ENCODE measurements at regions not wholly inside any gene's neighbourhood (a gene's known extent, or its start where the extent isn't known, plus 50 kb on each side); places are given as distances from the start of the nearest gene placed in this dataset.
"Not testable (repeated sequence)": the region's sequence is repeated elsewhere in the genome, so short reads cannot be mapped to it uniquely, and the experiment has no call there.

- DNase-seq, result no peak
Observed at GRCh38 chr4:155473420-155474095, 96.8 kb upstream of the MAP9 start.

GRCh38 chr4:155468282-155468681 is 91.5 kb upstream of the MAP9 start:
- no peak for DNase-seq

DNA sequence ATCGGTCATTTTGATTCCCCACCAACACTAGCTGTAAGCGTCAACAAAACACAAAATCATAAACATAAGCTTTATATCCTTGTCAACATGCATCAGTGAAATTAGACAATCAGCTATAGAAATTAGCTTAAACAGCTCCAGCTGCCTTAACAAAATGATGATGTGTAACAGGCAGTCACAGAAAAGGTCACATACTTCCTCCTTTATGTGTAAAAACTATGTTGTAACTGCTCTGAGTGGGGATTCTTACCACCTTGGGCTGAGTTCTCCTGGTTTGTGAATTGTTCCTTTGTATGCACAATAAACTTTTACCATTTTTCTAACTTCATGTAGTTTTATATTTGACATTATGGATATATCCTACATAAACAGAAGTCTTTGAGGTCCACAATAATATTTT is 73.9 kb upstream of the MAP9 start:
- no peak for DNase-seq

- no peak for DNase-seq
Observed at GRCh38 chr4:155445306-155445705, 68.5 kb upstream of the MAP9 start.

GRCh38 chr4:155444721-155445120 is 68.0 kb upstream of the MAP9 start:
- no peak for DNase-seq

GRCh38 chr4:155442267-155443105 is 65.7 kb upstream of the MAP9 start:
- peak in 49 of 51 donors; percentile 6 to 87 (median 53) for DNase-seq

DNA sequence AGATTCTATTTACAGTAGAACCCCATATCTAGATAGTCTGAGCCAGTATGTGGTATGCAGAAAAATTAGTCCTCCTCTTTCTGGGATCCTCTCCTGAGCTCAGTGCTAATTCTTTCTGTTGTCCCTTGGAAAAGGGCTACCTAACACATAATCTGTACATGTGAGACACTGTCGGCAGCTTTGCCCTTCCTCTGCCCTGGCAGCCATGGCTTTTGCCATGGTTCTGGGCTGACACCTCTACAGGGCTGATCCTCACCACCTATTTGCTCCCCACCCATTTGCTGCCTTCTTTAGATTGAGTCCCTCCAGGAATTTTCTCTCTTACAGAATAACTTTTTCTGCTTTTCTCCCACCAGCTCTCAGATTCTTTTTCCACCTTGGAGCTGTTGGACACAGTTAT is 64.7 kb upstream of the MAP9 start:
- DNase-seq, result no peak

DNA sequence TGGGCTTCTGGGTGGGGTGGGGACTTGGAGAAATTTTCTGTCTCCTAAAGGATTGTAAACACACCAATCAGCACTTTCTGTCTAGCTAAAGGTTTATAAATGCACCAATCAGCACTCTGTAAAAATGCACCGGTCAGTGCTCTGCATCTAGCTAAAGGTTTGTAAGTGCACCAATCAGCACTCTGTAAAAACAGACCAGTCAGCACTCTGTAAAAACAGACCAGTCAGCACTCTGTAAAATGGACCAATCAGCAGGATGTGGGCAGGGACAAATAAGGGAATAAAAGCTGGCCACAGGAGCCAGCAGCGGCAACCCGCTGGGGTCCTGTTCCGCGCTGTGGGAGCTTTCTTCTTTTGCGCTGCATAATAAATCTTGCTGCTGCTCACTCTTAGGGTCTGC is 63.0 kb upstream of the MAP9 start:
- not testable (repeated sequence) for DNase-seq

DNA sequence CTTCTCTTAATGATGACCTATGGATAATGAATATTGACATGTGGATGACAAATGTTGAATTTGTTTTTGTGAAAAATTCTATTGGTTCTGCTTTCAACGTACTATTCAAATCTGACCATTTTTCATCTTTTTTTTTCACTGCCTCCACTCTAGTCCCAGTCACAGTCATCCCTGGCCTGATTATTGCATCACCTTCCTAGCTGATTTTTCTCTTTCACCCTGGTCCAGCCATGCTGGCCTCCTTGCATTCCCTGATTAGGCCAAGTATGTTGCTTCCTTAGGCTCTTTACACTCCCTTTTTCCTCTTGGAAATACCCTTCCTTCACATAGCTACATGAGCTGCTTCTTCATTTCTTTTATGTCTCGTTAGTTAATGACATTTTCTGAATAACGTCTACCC is 58.1 kb upstream of the MAP9 start:
- DNase-seq, result no peak

- DNase-seq, result no peak
Observed at GRCh38 chr4:155434366-155434765, 57.6 kb upstream of the MAP9 start.

- no peak for DNase-seq
Observed at GRCh38 chr4:155433636-155434360, 57.0 kb upstream of the MAP9 start.

- no peak for DNase-seq
Observed at GRCh38 chr4:155430895-155431795, 54.4 kb upstream of the MAP9 start.

DNA sequence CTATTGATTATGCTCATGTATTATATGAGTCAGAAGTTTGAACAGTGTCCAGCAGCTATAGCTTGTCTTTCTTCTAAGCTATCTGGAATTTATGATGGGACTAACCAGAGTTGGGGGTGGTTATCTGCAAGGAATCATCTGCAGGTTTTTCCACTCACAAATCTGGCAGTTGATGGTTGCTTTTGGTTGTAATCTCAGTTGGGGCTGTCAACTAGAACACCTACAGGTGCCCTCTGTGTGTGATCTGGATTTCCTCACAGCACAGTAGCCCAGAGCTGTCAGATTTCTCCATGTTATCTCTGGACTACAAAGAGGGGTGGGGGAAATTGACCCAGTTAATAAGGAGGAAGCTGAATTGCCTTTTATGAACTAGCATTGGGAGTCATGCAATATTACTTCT is 51.4 kb upstream of the MAP9 start:
- no peak for DNase-seq

DNA sequence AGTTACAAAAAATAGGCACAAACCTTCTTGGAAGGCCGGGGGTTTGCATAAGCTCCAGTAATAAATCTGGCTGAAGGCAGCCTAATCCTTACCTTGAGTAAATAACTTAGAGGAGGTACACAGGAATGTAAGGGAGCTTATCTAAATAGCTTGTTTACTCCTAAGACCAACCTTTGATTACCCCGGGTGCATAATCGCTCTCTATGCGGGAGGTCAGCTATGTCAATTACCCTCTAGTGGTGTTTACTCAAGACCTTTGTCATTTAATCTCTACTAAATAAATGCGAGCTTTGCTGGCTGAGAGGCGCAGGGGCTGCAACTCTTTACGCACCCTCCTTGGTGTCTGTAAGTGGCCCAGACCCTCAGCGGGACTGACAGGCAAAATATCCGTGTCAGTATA is 50.2 kb upstream of the MAP9 start:
- DNase-seq, result no peak
